SK-N-MC (cell line): ENCODE measurements at regions not wholly inside any gene's neighbourhood (a gene's known extent, or its start where the extent isn't known, plus 50 kb on each side); places are given as distances from the start of the nearest gene placed in this dataset.

Source experiments
- EZH2 ChIP-seq: fragments of 200-600 bp; sonication (generic); IDR thresholded peaks from one replicate; pipeline ENCODE4 v1.6.1; 2017; ENCODE audit warnings: antibody characterized with exemption
- POLR2AphosphoS5 ChIP-seq: IDR thresholded peaks from 2 replicates; pipeline ENCODE4 v1.6.1; 2012; ENCODE audit warnings: mild to moderate bottlenecking, low read depth, low read length, borderline replicate concordance

DNA sequence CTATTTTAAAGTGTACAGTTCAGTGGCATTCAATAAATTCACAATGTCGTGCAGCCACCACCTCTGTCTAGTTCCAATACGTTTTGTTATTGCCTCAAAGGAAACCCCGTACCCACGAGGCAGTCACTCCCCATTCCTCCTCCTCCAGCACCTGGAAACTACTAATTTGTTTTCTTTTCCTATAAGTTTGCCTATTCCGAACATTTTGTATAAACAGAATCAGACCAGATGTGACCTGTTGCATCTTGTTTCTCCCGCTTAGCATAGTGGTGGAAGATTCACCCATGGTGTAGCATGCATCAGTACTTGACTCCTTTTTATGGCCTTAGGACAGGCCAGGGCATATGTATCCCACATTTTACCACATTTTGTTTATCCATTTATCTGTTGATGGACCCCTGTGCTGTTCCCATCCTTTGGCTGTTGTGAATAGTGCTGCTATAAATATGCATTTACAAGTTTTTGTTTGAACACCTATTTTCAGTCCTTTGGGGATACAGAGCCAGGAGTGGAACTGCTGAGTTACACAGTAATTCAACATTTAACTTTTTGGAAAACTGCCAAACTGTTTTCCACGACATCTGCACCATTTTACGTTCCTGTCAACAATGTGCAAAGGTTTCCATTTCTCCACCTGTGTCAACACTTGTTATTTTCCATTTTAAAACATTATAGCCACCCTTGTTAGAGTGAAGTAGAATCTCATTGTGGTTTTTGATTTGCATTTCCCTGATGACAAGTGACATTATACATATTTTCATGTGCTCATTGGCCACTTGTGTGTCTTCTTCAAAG is 57.8 kb upstream of the STX18 start:
- no peak for TF ChIP-seq EZH2
- no peak for TF ChIP-seq POLR2AphosphoS5
